H9 (cell line): ENCODE measurements at regions not wholly inside any gene's neighbourhood (a gene's known extent, or its start where the extent isn't known, plus 50 kb on each side); places are given as distances from the start of the nearest gene placed in this dataset.

ENCODE experiments used
- DNase-seq: peaks from one replicate; pipeline ENCODE4 v3.0.0-alpha.2; 2017
- H2AFZ ChIP-seq: one replicate; pipeline ENCODE4 v1.6.1; 2013; ENCODE audit warnings: mild to moderate bottlenecking, low read length, control low read depth, moderate library complexity
- H2AK5ac ChIP-seq: 2 replicates; pipeline ENCODE4 v1.6.1; 2013; ENCODE audit warnings: low read length, control low read depth, mixed read lengths; ENCODE audit not compliant: insufficient read length
- H2BK120ac ChIP-seq: one replicate; pipeline ENCODE4 v1.6.1; 2013; ENCODE audit warnings: low read depth, mild to moderate bottlenecking, low read length, control low read depth, inconsistent platforms; ENCODE audit not compliant: poor library complexity, severe bottlenecking
- H2BK12ac ChIP-seq: 2 replicates; pipeline ENCODE4 v1.6.1; 2013; ENCODE audit warnings: low read length, control low read depth, mixed read lengths, low read depth; ENCODE audit not compliant: insufficient read length
- H2BK15ac ChIP-seq: 2 replicates; pipeline ENCODE4 v1.6.1; 2013; ENCODE audit warnings: low read depth, low read length, control low read depth
- H2BK20ac ChIP-seq: one replicate; pipeline ENCODE4 v1.6.1; 2013; ENCODE audit warnings: low read depth, mild to moderate bottlenecking, low read length, control low read depth, inconsistent platforms; ENCODE audit not compliant: poor library complexity, severe bottlenecking
- H2BK5ac ChIP-seq: 2 replicates; pipeline ENCODE4 v1.6.1; 2013; ENCODE audit warnings: low read length, control low read depth, mixed read lengths; ENCODE audit not compliant: insufficient read length
- H3K14ac ChIP-seq: 2 replicates; pipeline ENCODE4 v1.6.1; 2013; ENCODE audit warnings: low read length, control low read depth; ENCODE audit not compliant: insufficient read depth
- H3K18ac ChIP-seq: 2 replicates; pipeline ENCODE4 v1.6.1; 2013; ENCODE audit warnings: low read depth, mild to moderate bottlenecking, mixed read lengths, low read length, control low read depth; ENCODE audit not compliant: insufficient read length
- H3K23ac ChIP-seq: 2 replicates; pipeline ENCODE4 v1.6.1; 2013; ENCODE audit warnings: low read length, control low read depth, mixed read lengths, low read depth; ENCODE audit not compliant: insufficient read length
- H3K23me2 ChIP-seq: 2 replicates; pipeline ENCODE4 v1.6.1; 2013; ENCODE audit warnings: low read depth, mild to moderate bottlenecking, mixed read lengths, low read length, control low read depth; ENCODE audit not compliant: insufficient read length, poor library complexity, severe bottlenecking
- H3K27ac ChIP-seq: 2 replicates; pipeline ENCODE4 v1.5.1; 2013; ENCODE audit warnings: low read length, control low read depth, mixed read lengths, low read depth; ENCODE audit not compliant: insufficient read length
- H3K27me3 ChIP-seq: 2 replicates; pipeline ENCODE4 v1.6.1; 2013; ENCODE audit warnings: low read length, control low read depth, inconsistent platforms; ENCODE audit not compliant: insufficient read depth
- H3K4ac ChIP-seq: 2 replicates; pipeline ENCODE4 v1.6.1; 2013; ENCODE audit warnings: low read depth, mild to moderate bottlenecking, control low read depth, inconsistent platforms, low read length, moderate library complexity
- H3K4me1 ChIP-seq: 2 replicates; pipeline ENCODE4 v1.6.1; 2013; ENCODE audit warnings: low read length, control low read depth, inconsistent platforms; ENCODE audit not compliant: insufficient read depth
- H3K4me2 ChIP-seq: 2 replicates; pipeline ENCODE4 v1.6.1; 2013; ENCODE audit warnings: low read length, control low read depth, mixed read lengths; ENCODE audit not compliant: insufficient read length, insufficient read depth
- H3K56ac ChIP-seq: 2 replicates; pipeline ENCODE4 v1.6.1; 2013; ENCODE audit warnings: low read depth, mild to moderate bottlenecking, mixed read lengths, low read length, control low read depth; ENCODE audit not compliant: insufficient read length
- H3K79me1 ChIP-seq: 2 replicates; pipeline ENCODE4 v1.6.1; 2013; ENCODE audit warnings: low read depth, mild to moderate bottlenecking, moderate library complexity, low read length, control low read depth, inconsistent platforms; ENCODE audit not compliant: insufficient read depth, poor library complexity, severe bottlenecking
- H3K79me2 ChIP-seq: 2 replicates; pipeline ENCODE4 v1.6.1; 2013; ENCODE audit warnings: low read length, control low read depth, inconsistent platforms; ENCODE audit not compliant: insufficient read depth
- H3K9ac ChIP-seq: 2 replicates; pipeline ENCODE4 v1.6.1; 2013; ENCODE audit warnings: low read length, control low read depth, mixed read lengths; ENCODE audit not compliant: insufficient read length; ENCODE audit errors: extremely low read depth
- H3K9me3 ChIP-seq: one replicate; pipeline ENCODE4 v1.6.1; 2013; ENCODE audit warnings: low read depth, low read length, inconsistent platforms; ENCODE audit not compliant: control insufficient read depth
- H3T11ph ChIP-seq: one replicate; pipeline ENCODE4 v1.6.1; 2013; ENCODE audit warnings: mild to moderate bottlenecking, low read length, control low read depth, inconsistent platforms
- H4K20me1 ChIP-seq: one replicate; pipeline ENCODE4 v1.6.1; 2013; ENCODE audit not compliant: control insufficient read depth, insufficient read length, insufficient read depth
- H4K5ac ChIP-seq: 2 replicates; pipeline ENCODE4 v1.6.1; 2013; ENCODE audit warnings: low read depth, mild to moderate bottlenecking, mixed read lengths, low read length, control low read depth; ENCODE audit not compliant: insufficient read length
- H4K8ac ChIP-seq: replicated peaks from 2 replicates; pipeline ENCODE4 v1.6.1; 2013; ENCODE audit warnings: low read length, control low read depth, mixed read lengths, low read depth; ENCODE audit not compliant: insufficient read length
- H4K91ac ChIP-seq: 2 replicates; pipeline ENCODE4 v1.6.1; 2013; ENCODE audit warnings: low read depth, mild to moderate bottlenecking, moderate library complexity, mixed read lengths, low read length, control low read depth; ENCODE audit not compliant: insufficient read length
- H3K27ac Mint-ChIP-seq, 3 experiments: 2 replicates in 2 of 3; 3 replicates in 1 of 3; pipeline ENCODE4 v1.8.0; 2020 to 2021; ENCODE audit warnings: mixed read lengths in 3 of 3, mild to moderate bottlenecking in 1 of 3, moderate library complexity in 1 of 3
- H3K27me3 Mint-ChIP-seq: 2 replicates; pipeline ENCODE4 v1.8.0; 2021; ENCODE audit warnings: low read depth, mild to moderate bottlenecking, moderate library complexity, mixed read lengths
- H3K36me3 Mint-ChIP-seq, 3 experiments: 2 replicates in 2 of 3; 3 replicates in 1 of 3; pipeline ENCODE4 v1.8.0; 2020 to 2021; ENCODE audit warnings: low read depth in 3 of 3, mixed read lengths in 3 of 3; ENCODE audit not compliant: insufficient read depth in 1 of 3
- H3K4me1 Mint-ChIP-seq, 2 experiments: 2 replicates each; pipeline ENCODE4 v1.8.0; 2020; ENCODE audit warnings: mixed read lengths in 2 of 2
- H3K4me3 Mint-ChIP-seq, 2 experiments: 2 replicates in 1 of 2; 3 replicates in 1 of 2; pipeline ENCODE4 v1.8.0; 2020 to 2021; ENCODE audit warnings: mild to moderate bottlenecking in 2 of 2, mixed read lengths in 2 of 2, moderate library complexity in 1 of 2
- H3K9me3 Mint-ChIP-seq, 2 experiments: 2 replicates in 1 of 2; 3 replicates in 1 of 2; pipeline ENCODE4 v1.8.0; 2020; ENCODE audit warnings: mild to moderate bottlenecking in 2 of 2, mixed read lengths in 2 of 2, moderate library complexity in 1 of 2
- WGBS: extraction: QIAGEN DNeasy Blood & Tissue Kit; methylation state at CpG from one replicate; pipeline ENCODE4 v1.1.7; 2013; ENCODE audit warnings: missing lambda C conversion rate, low lambda C conversion rate, mixed read lengths; ENCODE audit not compliant: insufficient read length; ENCODE audit errors: extremely low coverage; 5-methylcytosine and 5-hydroxymethylcytosine counted together
- TF ChIP-seq, protein P1 (sequence below): fragments of 200-600 bp; sonication (generic); conservative IDR thresholded peaks from 3 replicates; pipeline ENCODE4 v1.8.0; 2021; ENCODE audit warnings: antibody characterized with exemption, mild to moderate bottlenecking

DNA sequence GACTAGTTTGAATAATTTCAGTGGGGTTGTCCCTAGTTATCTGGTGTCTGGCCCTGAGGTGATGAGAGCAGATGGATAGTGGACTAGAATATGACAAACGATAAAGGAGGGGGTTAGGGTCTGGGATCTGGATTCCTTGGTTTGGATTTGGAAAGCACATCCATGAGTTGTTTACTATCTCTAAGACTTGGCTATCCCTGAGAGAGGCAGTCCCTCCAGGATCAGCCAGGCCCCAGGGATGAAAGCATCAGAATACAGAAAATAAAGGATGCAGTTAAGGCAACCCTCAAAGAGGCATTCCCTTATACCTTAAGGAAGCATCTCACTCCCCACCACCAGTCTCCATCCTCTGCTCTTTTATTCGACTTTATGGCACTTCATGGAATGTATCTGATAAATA is 230.7 kb downstream of the NHLRC3 start:
- H3K56ac ChIP-seq = no peak overlapping the region
- no peaks in the 10 kb centered on the region for H3K79me1 ChIP-seq
- Mint-ChIP-seq H3K27ac (no peak overlapping the region), H3K27me3 (peaks cover 21% of the 10 kb centered on the region), H3K4me3 (no peak overlapping the region), H3K36me3 (peaks cover 0 to 6% (median 3%) of the 10 kb centered on the region in 3 experiments; a peak in 3 of 7 replicates), H3K4me1 (peaks cover 3% of the 10 kb centered on the region in 2 experiments; a peak in 2 of 4 replicates), H3K9me3 (peaks cover 5 to 6% of the 10 kb centered on the region in 2 experiments; a peak in 4 of 5 replicates)
- H2AK5ac ChIP-seq = no peak overlapping the region
- no peaks in the 10 kb centered on the region for H3K79me2 ChIP-seq
- no peak overlapping the region for H2BK120ac ChIP-seq
- no peak overlapping the region for H2BK20ac ChIP-seq
- no peak overlapping the region for H3K14ac ChIP-seq
- H3K4me2 ChIP-seq = no peak overlapping the region
- no peaks in the 10 kb centered on the region for H3K4me1 ChIP-seq
- no peaks in the 10 kb centered on the region for H3K9me3 ChIP-seq
- no peak overlapping the region for H2BK5ac ChIP-seq
- no peak overlapping the region for H4K91ac ChIP-seq
- WGBS = no CpG with 5 or more reads among the region's 2 CpGs
- H3K23me2 ChIP-seq = no peaks in the 10 kb centered on the region
- DNase-seq = no peak
- H3K27ac ChIP-seq = no peak overlapping the region
- H3K27me3 ChIP-seq = no peaks in the 10 kb centered on the region
- TF ChIP-seq, protein P1, sequence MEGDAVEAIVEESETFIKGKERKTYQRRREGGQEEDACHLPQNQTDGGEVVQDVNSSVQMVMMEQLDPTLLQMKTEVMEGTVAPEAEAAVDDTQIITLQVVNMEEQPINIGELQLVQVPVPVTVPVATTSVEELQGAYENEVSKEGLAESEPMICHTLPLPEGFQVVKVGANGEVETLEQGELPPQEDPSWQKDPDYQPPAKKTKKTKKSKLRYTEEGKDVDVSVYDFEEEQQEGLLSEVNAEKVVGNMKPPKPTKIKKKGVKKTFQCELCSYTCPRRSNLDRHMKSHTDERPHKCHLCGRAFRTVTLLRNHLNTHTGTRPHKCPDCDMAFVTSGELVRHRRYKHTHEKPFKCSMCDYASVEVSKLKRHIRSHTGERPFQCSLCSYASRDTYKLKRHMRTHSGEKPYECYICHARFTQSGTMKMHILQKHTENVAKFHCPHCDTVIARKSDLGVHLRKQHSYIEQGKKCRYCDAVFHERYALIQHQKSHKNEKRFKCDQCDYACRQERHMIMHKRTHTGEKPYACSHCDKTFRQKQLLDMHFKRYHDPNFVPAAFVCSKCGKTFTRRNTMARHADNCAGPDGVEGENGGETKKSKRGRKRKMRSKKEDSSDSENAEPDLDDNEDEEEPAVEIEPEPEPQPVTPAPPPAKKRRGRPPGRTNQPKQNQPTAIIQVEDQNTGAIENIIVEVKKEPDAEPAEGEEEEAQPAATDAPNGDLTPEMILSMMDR = no peak
- no peak overlapping the region for H3K9ac ChIP-seq
- no peak overlapping the region for H2AFZ ChIP-seq
- H4K8ac ChIP-seq = no peak overlapping the region
- H4K20me1 ChIP-seq = no peaks in the 10 kb centered on the region
- H3K18ac ChIP-seq = no peak overlapping the region
- H2BK15ac ChIP-seq = no peak overlapping the region
- H2BK12ac ChIP-seq = no peak overlapping the region
- no peak overlapping the region for H4K5ac ChIP-seq
- no peak overlapping the region for H3K4ac ChIP-seq
- no peak overlapping the region for H3T11ph ChIP-seq
- no peak overlapping the region for H3K23ac ChIP-seq
